ENCODE measurements at regions not wholly inside any gene's neighbourhood (a gene's known extent, or its start where the extent isn't known, plus 50 kb on each side); places are given as distances from the start of the nearest gene placed in this dataset.
"Not testable (repeated sequence)": the region's sequence is repeated elsewhere in the genome, so short reads cannot be mapped to it uniquely, and the experiment has no call there.

DNA sequence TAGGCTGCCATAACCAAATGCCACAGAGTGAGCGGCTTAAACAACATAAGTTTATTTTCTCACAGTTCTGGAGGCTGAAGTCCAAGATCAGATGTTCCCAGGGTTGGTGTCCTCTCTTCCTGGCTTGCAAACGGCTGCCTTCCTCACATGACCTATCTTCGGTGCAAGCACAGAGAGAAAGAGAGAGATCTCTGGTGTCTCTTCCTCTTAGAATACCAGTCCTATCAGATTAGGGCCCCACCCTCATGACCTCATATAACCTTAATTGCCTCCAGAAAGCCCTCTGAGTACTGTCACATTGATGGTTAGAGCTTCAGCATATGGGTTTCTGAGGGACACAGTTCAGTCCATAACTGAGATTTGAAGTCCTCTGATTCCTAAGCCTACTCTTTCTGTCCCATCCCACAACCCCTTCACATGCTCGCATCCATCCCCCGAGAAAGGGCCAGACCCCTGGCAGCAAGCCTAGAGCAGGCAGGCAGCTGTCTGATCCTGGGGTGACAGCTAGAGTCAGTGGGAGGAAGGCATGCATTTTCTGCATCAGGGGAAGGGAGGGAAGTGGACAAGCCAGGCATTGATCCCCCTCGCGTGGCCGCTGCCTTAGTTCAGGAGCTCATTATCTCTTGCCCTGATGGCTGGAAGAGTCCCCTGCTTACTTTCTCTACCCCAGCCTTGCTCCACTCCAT is 114.1 kb downstream of the FAR1 start:
- Histone ChIP-seq H3K9ac (ENCODE audit: insufficient read length, low read depth) (no peak overlapping the region), H3K27me3 (ENCODE audit: insufficient read depth, insufficient read length) (no peaks in the 10 kb centered on the region), H3K9me3 (ENCODE audit: insufficient read depth, low read length) (no peaks in the 10 kb centered on the region), H3K4me3 (ENCODE audit: insufficient read length, low read depth) (no peak overlapping the region), H3K36me3 (ENCODE audit: insufficient read depth, insufficient read length, low read length) (no peaks in the 10 kb centered on the region), H3K4me1 (ENCODE audit: insufficient read depth, insufficient read length) (no peaks in the 10 kb centered on the region)
- no peak for DNase-seq (ENCODE audit: low read depth, low spot score)
- TF ChIP-seq YY1 (IDR thresholded peaks at IDR 0.05; ENCODE audit: insufficient read depth, insufficient read length) (no peak), ZNF274 (IDR thresholded peaks at IDR 0.05; ENCODE audit: low read depth, low read length) (no peak)

DNA sequence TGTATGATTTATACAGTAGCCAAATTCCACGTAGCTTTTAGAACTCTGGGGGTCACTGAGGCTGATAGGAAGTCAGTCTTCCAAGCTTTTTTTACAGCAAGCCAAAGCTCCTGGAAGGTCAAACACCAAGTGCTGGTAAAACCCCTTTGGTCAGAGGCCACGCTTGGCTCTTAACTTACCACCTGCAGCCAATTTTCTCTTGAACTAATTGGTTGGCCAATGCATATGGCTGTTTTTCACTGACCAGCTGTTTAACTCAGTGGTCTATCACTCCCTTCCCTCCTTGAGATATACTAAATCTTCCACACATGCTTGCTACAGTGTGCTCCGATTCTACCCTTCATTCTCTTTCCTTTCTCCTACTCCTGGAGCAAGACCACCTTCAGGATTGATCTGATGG is 116.0 kb downstream of the FAR1 start:
- TF ChIP-seq SUZ12 (IDR thresholded peaks at IDR 0.05; ENCODE audit: extremely low read depth, insufficient read depth, insufficient read length), result no peak
- TF ChIP-seq YY1 (IDR thresholded peaks at IDR 0.05; ENCODE audit: insufficient read depth, insufficient read length), result no peak
- TF ChIP-seq ZNF274 (IDR thresholded peaks at IDR 0.05; ENCODE audit: low read depth, low read length), result no peak
- no peaks in the 10 kb centered on the region for H3K36me3 ChIP-seq (ENCODE audit: insufficient read depth, insufficient read length, low read length)
- H3K9ac ChIP-seq (ENCODE audit: insufficient read length, low read depth), result no peak overlapping the region
- no peaks in the 10 kb centered on the region for H3K9me3 ChIP-seq (ENCODE audit: insufficient read depth, low read length)
- H3K4me3 ChIP-seq (ENCODE audit: insufficient read length, low read depth), result no peak overlapping the region
- DNase-seq (ENCODE audit: low read depth, low spot score), result no peak
- no peaks in the 10 kb centered on the region for H3K27me3 ChIP-seq (ENCODE audit: insufficient read depth, insufficient read length)
- H3K4me1 ChIP-seq (ENCODE audit: insufficient read depth, insufficient read length), result no peaks in the 10 kb centered on the region

DNA sequence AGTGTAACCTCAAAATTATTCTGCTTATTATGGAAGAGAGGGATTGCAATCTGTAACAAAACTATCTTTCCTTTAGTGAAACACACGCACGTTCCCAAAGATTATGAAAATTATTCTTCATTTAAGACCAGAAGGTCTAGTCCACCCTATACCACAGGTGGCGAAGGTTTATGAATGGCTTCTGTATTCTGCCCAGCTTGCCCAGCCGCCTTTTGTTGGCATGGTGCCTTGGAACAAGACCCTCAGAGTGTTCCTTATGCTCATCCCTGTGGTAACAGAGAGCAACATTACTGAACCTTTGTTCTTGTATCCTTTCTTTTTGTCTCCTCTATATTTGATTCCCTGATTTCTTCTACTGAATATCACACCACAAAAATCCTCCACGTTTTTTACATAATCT is 116.4 kb downstream of the FAR1 start:
- Histone ChIP-seq H3K9me3 (ENCODE audit: insufficient read depth, low read length) (0 out of 2 replicates have a peak, but pooled peaks cover 2% of the 10 kb centered on the region), H3K27me3 (ENCODE audit: insufficient read depth, insufficient read length) (no peaks in the 10 kb centered on the region), H3K36me3 (ENCODE audit: insufficient read depth, insufficient read length, low read length) (no peaks in the 10 kb centered on the region), H3K4me1 (ENCODE audit: insufficient read depth, insufficient read length) (no peaks in the 10 kb centered on the region), H3K9ac (ENCODE audit: insufficient read length, low read depth) (no peak overlapping the region), H3K4me3 (ENCODE audit: insufficient read length, low read depth) (no peak overlapping the region)
- TF ChIP-seq SUZ12 (IDR thresholded peaks at IDR 0.05; ENCODE audit: extremely low read depth, insufficient read depth, insufficient read length), result no peak
- no peak for TF ChIP-seq ZNF274 (IDR thresholded peaks at IDR 0.05; ENCODE audit: low read depth, low read length)
- no peak for TF ChIP-seq YY1 (IDR thresholded peaks at IDR 0.05; ENCODE audit: insufficient read depth, insufficient read length)
- DNase-seq (ENCODE audit: low read depth, low spot score), result no peak

DNA sequence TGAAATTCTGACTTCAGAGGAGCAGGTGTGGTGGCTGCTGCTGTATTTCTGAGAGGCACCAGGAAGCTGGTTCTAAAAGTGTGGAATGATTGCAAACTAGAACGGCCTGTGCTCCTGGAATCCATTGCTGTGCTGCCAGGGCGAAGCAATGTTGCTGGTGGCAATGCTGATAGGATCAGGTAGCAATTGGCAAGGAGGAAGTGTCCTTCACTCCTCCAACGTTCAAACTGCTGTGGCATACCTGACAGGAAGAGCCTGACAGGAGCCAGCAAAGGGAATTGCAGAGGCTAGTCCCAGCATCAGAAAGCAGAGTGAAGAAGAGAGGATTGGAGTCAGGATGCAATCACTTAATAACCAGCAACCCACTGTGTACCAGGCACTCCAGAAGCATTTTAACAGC is 118.2 kb downstream of the FAR1 start:
- Histone ChIP-seq H3K36me3 (ENCODE audit: insufficient read depth, insufficient read length, low read length) (no peaks in the 10 kb centered on the region), H3K4me1 (ENCODE audit: insufficient read depth, insufficient read length) (no peaks in the 10 kb centered on the region), H3K4me3 (ENCODE audit: insufficient read length, low read depth) (no peak overlapping the region), H3K9me3 (ENCODE audit: insufficient read depth, low read length) (0 out of 2 replicates have a peak, but pooled peaks cover 4% of the 10 kb centered on the region), H3K27me3 (ENCODE audit: insufficient read depth, insufficient read length) (no peaks in the 10 kb centered on the region), H3K9ac (ENCODE audit: insufficient read length, low read depth) (no peak overlapping the region)
- TF ChIP-seq SUZ12 (IDR thresholded peaks at IDR 0.05; ENCODE audit: extremely low read depth, insufficient read depth, insufficient read length), result no peak
- no peak for TF ChIP-seq ZNF274 (IDR thresholded peaks at IDR 0.05; ENCODE audit: low read depth, low read length)
- no peak for TF ChIP-seq YY1 (IDR thresholded peaks at IDR 0.05; ENCODE audit: insufficient read depth, insufficient read length)
- DNase-seq (ENCODE audit: low read depth, low spot score), result no peak

DNA sequence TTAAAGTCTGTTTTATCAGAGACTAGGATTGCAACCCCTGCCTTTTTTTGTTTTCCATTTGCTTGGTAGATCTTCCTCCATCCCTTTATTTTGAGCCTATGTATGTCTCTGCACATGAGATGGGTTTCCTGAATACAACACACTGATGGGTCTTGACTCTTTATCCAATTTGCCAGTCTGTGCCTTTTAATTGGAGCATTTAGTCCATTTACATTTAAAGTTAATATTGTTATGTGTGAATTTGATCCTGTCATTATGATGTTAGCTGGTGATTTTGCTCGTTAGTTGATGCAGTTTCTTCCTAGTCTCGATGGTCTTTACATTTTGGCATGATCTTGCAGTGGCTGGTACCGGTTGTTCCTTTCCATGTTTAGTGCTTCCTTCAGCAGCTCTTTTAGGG is 129.1 kb downstream of the FAR1 start:
- H3K4me3 ChIP-seq (ENCODE audit: insufficient read length, low read depth); DNase-seq (ENCODE audit: low read depth, low spot score); H3K9ac ChIP-seq (ENCODE audit: insufficient read length, low read depth); H3K4me1 ChIP-seq (ENCODE audit: insufficient read depth, insufficient read length); H3K36me3 ChIP-seq (ENCODE audit: insufficient read depth, insufficient read length, low read length); H3K27me3 ChIP-seq (ENCODE audit: insufficient read depth, insufficient read length): not testable (repeated sequence)
- H3K9me3 ChIP-seq (ENCODE audit: insufficient read depth, low read length), result peaks cover 12% of the 10 kb centered on the region

DNA sequence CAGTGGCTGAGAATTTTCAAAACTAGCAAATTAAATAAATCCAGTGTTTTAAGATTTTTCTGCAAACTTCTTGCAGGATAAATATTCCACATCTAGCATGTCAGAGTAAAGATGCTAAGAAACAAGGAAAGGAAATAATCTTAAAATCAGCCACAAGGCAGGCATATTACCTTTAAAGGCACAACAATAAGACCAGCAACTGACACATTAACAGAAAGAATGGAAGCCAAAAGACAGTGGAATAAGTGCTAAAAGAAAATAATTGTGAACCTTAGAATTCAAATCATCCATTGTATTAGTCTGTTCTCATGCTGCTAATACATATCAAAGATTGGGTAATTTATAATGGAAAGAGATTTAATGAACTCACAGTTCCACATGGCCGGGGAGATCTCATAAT is 132.4 kb downstream of the FAR1 start:
- Histone ChIP-seq H3K27me3 (ENCODE audit: insufficient read depth, insufficient read length) (no peaks in the 10 kb centered on the region), H3K36me3 (ENCODE audit: insufficient read depth, insufficient read length, low read length) (no peaks in the 10 kb centered on the region), H3K4me3 (ENCODE audit: insufficient read length, low read depth) (no peak overlapping the region), H3K4me1 (ENCODE audit: insufficient read depth, insufficient read length) (no peaks in the 10 kb centered on the region), H3K9ac (ENCODE audit: insufficient read length, low read depth) (no peak overlapping the region), H3K9me3 (ENCODE audit: insufficient read depth, low read length) (peaks cover 17% of the 10 kb centered on the region)
- DNase-seq (ENCODE audit: low read depth, low spot score), result no peak
- TF ChIP-seq SUZ12 (IDR thresholded peaks at IDR 0.05; ENCODE audit: extremely low read depth, insufficient read depth, insufficient read length) (no peak), ZNF274 (IDR thresholded peaks at IDR 0.05; ENCODE audit: low read depth, low read length) (no peak), YY1 (IDR thresholded peaks at IDR 0.05; ENCODE audit: insufficient read depth, insufficient read length) (no peak)

DNA sequence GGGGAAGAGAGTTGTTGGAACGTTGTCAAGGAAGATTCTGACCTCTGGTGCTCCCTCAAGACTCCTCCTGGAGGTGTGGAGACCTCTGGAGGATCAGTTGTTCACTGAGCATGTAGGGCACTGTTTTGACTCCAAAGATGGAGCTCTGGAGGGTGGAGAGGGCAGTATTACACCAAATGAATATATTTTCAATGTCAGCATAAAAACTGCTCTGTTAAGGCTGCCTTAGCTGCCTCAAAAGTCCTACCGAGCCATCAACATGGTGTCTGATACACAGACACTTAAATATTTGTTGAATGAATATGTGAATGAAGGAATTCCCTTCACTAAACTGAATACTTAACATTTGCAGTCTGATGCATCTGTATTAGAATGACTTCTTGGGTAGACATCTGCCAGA is 144.2 kb upstream of the SPON1 start:
- DNase-seq (ENCODE audit: low read depth, low spot score), result no peak

More for the DNA sequence above, 144.2 kb upstream of the SPON1 start:
- no peak overlapping the region for H3K9ac ChIP-seq (ENCODE audit: insufficient read length, low read depth)
- H3K4me1 ChIP-seq (ENCODE audit: insufficient read depth, insufficient read length), result no peaks in the 10 kb centered on the region
- no peaks in the 10 kb centered on the region for H3K9me3 ChIP-seq (ENCODE audit: insufficient read depth, low read length)
- TF ChIP-seq YY1 (IDR thresholded peaks at IDR 0.05; ENCODE audit: insufficient read depth, insufficient read length) (no peak), SUZ12 (IDR thresholded peaks at IDR 0.05; ENCODE audit: extremely low read depth, insufficient read depth, insufficient read length) (no peak), ZNF274 (IDR thresholded peaks at IDR 0.05; ENCODE audit: low read depth, low read length) (no peak)
- H3K27me3 ChIP-seq (ENCODE audit: insufficient read depth, insufficient read length), result no peaks in the 10 kb centered on the region
- no peaks in the 10 kb centered on the region for H3K36me3 ChIP-seq (ENCODE audit: insufficient read depth, insufficient read length, low read length)
- no peak overlapping the region for H3K4me3 ChIP-seq (ENCODE audit: insufficient read length, low read depth)
